Mucosa of descending colon (tissue), 3 donors: ENCODE measurements at regions not wholly inside any gene's neighbourhood (a gene's known extent, or its start where the extent isn't known, plus 50 kb on each side); places are given as distances from the start of the nearest gene placed in this dataset.

Source experiments
- ATAC-seq: fragments of 200-7000 bp; cut with Tn5 transposase; one replicate; pipeline ENCODE4 v1.9.1; 2020; ENCODE audit warnings: mild to moderate bottlenecking, moderate library complexity
- DNase-seq, 3 donors: peaks; one replicate each; pipeline ENCODE4 v3.0.0-alpha.2; 2020
- H3K36me3 ChIP-seq: fragments of 200-600 bp; one replicate; pipeline ENCODE4 v1.8.0; 2021; ENCODE audit warnings: low read depth, mild to moderate bottlenecking
- H3K4me1 ChIP-seq: fragments of 200-600 bp; one replicate; pipeline ENCODE4 v1.8.0; 2021; ENCODE audit warnings: low read depth, mild to moderate bottlenecking
- H3K4me3 ChIP-seq: fragments of 200-600 bp; one replicate; pipeline ENCODE4 v1.8.0; 2021; ENCODE audit warnings: mild to moderate bottlenecking
- H3K9me3 ChIP-seq: fragments of 200-600 bp; one replicate; pipeline ENCODE4 v1.8.0; 2021; ENCODE audit warnings: mild to moderate bottlenecking
- intact Hi-C, 2 donors: fragments of 100-400 bp; cut with DNase I in 1 of 2; cut with micrococcal nuclease in 1 of 2; formaldehyde crosslinking; loops; one replicate each; pipeline versions ENCODE4 v1.11.0 to v1.11.1; 2022; cut with DNase I, micrococcal nuclease
- TF ChIP-seq, protein P1 (sequence below): fragments of 200-600 bp; IDR thresholded peaks from one replicate; pipeline ENCODE4 v1.8.0; 2022; ENCODE audit warnings: antibody characterized with exemption, mild to moderate bottlenecking
- donor health status: DM: no; HTN: no; CAD: no; lungs with moderate emphysema.
- donor health status: DM: no; HTN: no; CAD: no.
- donor health status: DM: no; HTN: yes; CAD: no.

DNA sequence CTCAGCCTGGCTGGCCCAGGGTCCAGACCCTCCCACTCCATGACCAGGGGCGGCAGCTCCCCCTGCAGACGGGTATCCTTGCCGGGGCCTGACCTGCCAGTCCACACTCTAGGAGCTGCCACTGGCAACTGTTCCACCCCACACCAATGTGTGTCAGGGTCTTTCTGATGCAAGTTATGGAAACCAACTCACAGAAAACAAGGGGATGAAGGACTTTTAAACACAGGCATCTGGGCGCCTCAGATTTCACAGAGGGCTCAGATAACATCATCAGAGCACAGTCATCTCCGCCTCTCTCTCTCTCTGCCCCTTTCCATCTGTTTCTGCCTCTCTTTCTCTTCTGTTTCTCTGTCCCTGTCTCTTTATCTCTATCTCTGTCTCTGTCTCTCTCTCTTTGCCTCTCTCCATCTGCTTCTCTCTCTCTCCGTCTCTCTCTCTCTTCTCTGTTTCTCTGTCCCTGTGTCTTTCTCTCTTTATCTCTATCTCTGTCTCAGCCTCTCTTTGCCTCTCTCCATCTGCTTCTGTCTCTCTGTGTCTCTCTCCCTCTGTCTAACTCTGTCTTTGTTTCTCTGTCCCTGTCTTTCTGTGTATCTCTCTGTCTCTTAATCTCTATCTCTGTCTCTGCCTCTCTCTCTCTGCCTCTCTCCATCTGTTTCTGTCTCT, 67.4 kb upstream of the FBRSL1 start:
- TF ChIP-seq, protein P1, sequence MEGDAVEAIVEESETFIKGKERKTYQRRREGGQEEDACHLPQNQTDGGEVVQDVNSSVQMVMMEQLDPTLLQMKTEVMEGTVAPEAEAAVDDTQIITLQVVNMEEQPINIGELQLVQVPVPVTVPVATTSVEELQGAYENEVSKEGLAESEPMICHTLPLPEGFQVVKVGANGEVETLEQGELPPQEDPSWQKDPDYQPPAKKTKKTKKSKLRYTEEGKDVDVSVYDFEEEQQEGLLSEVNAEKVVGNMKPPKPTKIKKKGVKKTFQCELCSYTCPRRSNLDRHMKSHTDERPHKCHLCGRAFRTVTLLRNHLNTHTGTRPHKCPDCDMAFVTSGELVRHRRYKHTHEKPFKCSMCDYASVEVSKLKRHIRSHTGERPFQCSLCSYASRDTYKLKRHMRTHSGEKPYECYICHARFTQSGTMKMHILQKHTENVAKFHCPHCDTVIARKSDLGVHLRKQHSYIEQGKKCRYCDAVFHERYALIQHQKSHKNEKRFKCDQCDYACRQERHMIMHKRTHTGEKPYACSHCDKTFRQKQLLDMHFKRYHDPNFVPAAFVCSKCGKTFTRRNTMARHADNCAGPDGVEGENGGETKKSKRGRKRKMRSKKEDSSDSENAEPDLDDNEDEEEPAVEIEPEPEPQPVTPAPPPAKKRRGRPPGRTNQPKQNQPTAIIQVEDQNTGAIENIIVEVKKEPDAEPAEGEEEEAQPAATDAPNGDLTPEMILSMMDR = no peak
- intact Hi-C loops = no loop called here
- DNase-seq = peak in 1 of 3 donors; percentile 48
- Histone ChIP-seq H3K9me3 (no peaks in the 10 kb centered on the region), H3K4me1 (no peaks in the 10 kb centered on the region), H3K36me3 (no peaks in the 10 kb centered on the region), H3K4me3 (no peak overlapping the region)
- no peak for ATAC-seq

DNA sequence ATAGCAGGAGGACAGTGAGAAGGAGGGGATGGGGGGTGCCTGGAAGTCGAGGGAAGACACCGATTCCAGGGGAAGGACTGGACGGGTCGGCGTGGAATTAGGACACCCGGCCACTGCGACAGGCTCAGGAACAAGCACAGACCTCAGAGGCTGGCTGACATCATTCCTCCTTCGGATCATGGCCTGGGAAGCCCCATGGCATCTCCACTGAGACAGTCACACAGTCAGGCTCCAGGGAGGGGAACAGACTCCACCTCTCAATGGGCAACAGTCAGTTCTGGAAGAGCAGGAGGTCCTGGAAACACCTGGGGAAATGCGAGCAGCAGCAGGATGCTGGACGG, 67.9 kb upstream of the FBRSL1 start:
- TF ChIP-seq, protein P1 = no peak
- no peak for ATAC-seq
- no peaks in the 10 kb centered on the region for H3K9me3 ChIP-seq
- peak in 1 of 3 donors; percentile 27 for DNase-seq
- H3K4me1 ChIP-seq = no peaks in the 10 kb centered on the region
- intact Hi-C loops = no loop called here
- no peak overlapping the region for H3K4me3 ChIP-seq
- no peaks in the 10 kb centered on the region for H3K36me3 ChIP-seq

DNA sequence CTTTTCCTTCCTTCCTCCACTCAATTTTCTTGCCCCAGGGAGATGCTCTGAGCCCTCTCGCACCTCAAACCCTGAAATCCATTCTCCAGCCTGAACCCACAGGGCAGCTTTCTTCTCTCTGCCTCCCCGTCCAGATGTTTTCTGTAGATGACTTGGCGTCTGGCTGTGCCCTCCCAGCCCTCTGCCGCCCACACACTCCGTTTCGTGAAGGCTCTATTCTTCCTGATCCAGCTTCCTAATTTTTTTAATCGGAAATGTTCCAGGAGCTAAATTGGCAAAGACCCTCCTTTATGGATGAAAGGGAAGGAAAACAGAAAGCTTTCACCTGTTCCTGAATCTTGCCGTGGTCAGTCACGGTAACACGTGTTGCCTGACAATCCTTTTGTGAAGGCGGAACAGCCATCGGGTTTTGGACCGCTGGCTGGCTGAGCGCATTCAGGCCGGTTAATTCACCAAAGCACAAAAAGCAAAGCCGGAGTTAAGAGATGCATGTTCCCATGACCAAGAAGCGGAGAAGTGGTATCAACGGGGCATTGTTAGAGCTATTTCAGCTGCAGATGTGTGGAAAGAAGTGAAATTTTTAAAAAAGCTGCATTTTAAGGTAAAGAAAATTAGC, 70.2 kb upstream of the FBRSL1 start:
- Histone ChIP-seq H3K9me3 (no peaks in the 10 kb centered on the region), H3K36me3 (no peaks in the 10 kb centered on the region), H3K4me3 (no peak overlapping the region), H3K4me1 (no peaks in the 10 kb centered on the region)
- ATAC-seq = no peak
- intact Hi-C loops = loop anchor here (5.0 kb wide), 2 partner anchors 103 to 193 kb away; partner anchors contain the start of gene LRCOL1 (in 1 of the 2)
- no peak for DNase-seq
- TF ChIP-seq, protein P1 = no peak

DNA sequence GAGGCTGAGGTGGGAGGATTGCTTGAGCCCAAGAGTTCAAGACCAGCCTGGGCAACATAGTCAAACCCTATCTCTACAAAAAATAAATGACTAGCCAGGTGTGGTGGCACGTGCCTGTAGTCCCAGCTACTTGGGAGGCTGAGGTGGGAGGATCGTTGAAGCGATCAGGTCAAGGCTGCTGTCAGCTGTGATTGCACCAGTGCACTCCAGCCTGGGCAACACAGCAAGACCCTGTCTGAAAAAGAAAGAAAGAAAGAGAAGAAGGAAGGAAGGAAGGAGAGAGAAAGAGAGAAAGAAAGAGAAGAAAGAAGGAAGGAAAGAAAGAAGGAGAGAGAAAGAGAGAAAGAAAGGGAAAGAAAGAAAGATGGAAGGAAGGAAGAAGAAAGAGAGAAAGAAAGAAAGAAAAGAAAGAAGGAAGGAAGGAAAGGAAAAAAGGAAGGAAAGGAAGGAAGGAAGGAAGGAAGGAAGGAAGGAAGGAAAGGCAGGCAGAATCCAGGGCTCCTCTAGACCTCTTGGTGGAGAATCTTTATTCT, 71.5 kb upstream of the FBRSL1 start:
- no peaks in the 10 kb centered on the region for H3K36me3 ChIP-seq
- TF ChIP-seq, protein P1 = no peak
- no peaks in the 10 kb centered on the region for H3K9me3 ChIP-seq
- H3K4me3 ChIP-seq = no peak overlapping the region
- no peak for DNase-seq
- no peaks in the 10 kb centered on the region for H3K4me1 ChIP-seq
- no peak for ATAC-seq
- intact Hi-C loops = loop anchor here (5.0 kb wide), 2 partner anchors 104 to 194 kb away; partner anchors contain the start of gene LRCOL1 (in 1 of the 2)

DNA sequence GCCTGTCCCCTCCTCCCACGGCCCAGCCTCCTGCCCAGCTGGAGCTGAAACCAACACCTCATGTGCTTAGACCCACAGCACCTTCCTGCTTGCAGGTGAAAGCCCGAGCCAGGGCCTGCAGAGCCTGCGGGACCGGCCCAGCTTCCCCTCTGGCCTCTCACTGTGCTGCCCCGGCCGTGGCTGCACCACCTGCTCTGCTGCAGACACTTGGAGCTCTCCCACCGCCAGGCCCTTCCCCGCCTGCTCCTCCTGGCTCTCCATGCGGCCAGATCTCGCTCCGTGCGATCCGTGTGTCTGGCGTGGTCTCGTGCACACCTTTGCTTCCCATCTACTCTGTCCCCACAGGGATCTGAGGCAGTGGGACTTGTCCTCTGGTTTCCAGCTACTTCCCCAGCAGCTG, 72.2 kb upstream of the FBRSL1 start:
- H3K9me3 ChIP-seq = no peaks in the 10 kb centered on the region
- ATAC-seq (no peak), DNase-seq (peak in 1 of 3 donors; percentile 43)
- intact Hi-C loops = loop anchor here (5.0 kb wide), 2 partner anchors 105 to 195 kb away; partner anchors contain the start of gene LRCOL1 (in 1 of the 2)
- H3K4me3 ChIP-seq = no peak overlapping the region
- H3K4me1 ChIP-seq = no peaks in the 10 kb centered on the region
- H3K36me3 ChIP-seq = no peaks in the 10 kb centered on the region
- TF ChIP-seq, protein P1 = no peak
